HG02885 (cell line): ENCODE measurements at regions not wholly inside any gene's neighbourhood (a gene's known extent, or its start where the extent isn't known, plus 50 kb on each side); places are given as distances from the start of the nearest gene placed in this dataset.
"Not testable (repeated sequence)": the region's sequence is repeated elsewhere in the genome, so short reads cannot be mapped to it uniquely, and the experiment has no call there.

Experiments
- ATAC-seq: cut with Tn5 transposase; IDR thresholded peaks from one replicate; pipeline ENCODE4 v1.9.1; 2021; ENCODE audit warnings: mild to moderate bottlenecking; ENCODE audit not compliant: unreplicated experiment, poor library complexity

- ATAC-seq, result no peak
Measured at GRCh38 chr13:79191501-79191900, 214.6 kb downstream of the RBM26 start.

GRCh38 chr13:79190932-79191331 lies 215.1 kb downstream of the RBM26 start:
- no peak for ATAC-seq

DNA sequence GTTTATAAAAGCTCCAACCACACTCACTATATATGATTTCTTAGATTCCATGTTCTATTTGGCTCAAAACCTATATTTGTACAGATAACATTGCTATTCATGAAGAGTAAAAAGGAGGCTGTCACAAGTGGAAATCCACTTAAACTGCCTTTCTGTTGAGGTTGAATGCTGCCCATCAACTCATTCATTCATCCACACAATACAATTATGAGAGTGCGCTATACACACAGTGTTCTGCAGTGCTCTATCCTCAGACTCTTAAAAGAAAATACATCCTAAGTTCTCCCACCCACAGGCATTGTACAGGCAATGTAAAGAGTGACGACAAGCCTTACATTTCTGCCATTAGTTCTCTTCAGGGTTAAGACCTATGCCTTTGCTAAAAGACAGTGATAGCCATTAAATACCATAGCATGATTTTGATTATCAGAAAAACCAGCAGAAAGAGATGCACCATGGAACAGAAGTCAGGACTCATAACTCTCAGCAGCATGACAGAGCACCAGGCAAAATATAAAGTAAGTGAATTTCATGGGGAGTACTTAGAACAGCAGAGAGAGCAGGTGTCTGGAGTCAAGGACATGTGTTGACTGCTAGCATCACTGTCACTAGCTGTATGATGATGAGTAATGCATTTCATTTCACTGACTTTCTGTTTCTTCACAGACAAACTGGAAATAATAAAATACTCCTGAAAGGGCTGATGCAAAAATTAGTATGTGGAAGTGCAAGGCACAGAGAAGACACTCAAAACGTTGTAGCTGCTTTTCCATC lies 218.0 kb downstream of the RBM26 start:
- peak; percentile 42 for ATAC-seq

- no peak for ATAC-seq
Measured at GRCh38 chr13:79185580-79185979, 220.5 kb downstream of the RBM26 start.

DNA sequence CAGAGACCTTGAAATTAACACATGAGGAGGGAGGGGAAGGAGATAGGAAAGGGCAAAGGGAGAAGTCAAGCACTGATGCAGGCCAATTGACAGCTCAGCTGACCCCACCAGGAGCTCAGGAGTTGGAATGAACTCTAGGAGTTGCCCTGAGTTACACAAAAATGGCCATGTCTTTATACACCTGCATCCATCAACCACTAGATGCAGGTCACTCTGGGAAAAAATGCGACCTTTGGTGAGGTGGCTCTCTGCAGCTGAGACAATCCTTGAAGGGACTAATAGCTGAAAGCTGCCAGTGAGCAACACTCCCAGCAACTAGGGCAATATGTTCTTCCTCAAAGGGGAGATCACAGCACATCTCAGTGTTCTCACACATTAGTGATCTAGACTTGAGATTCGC lies 222.8 kb downstream of the RBM26 start:
- no peak for ATAC-seq

DNA sequence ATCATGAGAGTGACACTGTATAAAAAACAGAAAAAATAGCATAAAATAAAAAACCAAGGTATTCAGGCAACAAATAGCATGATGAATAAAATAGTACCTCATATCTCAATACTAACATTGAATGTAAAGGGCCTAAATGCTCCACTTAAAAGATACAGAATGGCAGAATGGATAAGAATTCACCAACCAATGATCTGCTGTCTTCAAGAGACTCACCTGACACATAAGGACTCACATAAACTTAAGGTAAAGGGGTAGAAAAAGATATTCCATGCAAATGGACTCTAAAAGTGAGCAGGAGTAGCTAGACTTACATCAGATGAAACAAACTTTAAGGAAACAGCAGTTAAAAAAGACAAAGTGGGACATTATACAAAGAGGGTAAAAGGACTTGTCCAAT lies 232.4 kb downstream of the RBM26 start:
- ATAC-seq, result not testable (repeated sequence)

GRCh38 chr13:79172924-79173323 lies 233.1 kb downstream of the RBM26 start:
- not testable (repeated sequence) for ATAC-seq

DNA sequence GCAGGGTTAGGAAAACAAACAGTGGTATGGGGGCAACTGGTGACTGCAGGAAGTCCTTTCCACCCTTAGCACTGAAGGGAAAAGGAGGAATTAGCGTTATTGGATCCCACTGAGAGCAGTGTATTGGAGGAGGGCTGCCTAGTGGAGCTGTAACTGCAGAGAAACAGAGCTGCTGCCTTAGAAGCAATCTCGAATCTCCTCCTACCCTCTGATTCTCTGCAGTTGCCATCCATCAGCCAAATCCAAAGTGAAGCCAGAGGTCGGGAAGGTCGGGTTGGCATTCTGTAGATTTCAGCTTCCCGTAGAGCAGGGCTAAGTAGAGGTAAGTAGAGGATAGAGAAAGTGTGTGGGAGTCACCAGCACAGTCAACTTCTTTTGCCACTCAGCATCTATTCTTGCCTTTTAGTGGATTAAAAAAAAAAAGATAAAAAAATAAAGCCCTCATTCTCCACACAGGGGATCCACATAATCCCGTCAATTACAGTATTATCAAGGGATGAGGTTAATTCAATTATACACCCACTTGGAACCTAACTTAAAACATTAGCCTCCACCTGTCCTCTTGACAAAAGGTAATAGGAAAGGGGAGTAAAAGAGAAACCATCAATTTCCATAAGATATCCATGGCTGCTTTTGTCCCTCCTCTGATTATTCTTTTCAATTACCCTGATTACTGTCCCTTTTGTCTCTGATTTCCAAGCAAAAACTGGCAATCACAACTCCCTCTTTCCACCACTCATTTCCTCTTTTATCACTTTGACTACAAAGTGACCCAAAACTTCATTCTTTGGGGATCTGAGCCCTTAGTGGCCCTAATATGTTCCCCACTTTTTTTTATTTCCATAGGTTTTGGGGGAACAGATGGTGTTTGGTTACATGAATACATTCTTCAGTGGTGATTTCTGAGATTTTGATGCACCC lies 234.7 kb downstream of the RBM26 start:
- no peak for ATAC-seq

DNA sequence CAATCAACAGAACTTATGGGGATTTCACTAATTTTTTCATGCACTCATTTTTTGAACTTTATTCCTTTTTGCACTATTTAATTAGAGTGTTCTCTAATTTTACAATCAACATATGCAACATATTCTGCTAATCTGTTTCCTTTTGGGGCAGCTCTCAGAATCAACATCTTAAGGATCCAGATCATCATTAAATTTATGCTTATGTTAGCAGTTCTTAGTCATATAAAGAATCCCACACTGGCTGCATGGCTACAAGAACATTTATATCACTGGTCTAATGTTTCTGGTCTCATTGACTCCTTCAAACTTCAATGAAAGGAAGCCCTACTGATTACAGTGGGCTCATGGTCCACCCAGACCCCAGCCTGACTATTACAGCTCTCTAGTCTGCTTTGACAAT lies 245.2 kb downstream of the RBM26 start:
- ATAC-seq, result no peak

DNA sequence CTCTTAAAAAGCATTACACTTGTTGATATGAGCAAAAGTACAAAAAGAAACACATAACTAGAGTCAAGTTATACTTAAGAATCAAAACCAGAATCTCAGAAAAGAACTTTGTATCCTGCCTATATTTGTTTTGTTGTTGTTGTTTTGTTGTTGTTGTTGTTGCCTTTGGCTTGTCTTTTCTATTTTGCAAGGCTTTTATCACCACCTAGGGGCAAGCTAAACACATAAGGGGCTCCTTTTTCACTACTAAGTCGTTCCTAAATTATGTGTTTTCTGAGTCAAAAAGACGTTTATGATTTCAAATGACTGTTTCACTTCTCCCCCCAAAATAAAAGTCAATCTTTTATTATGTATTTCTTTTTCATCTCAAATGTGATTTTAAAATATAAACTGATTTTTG lies 250.2 kb downstream of the RBM26 start:
- no peak for ATAC-seq

DNA sequence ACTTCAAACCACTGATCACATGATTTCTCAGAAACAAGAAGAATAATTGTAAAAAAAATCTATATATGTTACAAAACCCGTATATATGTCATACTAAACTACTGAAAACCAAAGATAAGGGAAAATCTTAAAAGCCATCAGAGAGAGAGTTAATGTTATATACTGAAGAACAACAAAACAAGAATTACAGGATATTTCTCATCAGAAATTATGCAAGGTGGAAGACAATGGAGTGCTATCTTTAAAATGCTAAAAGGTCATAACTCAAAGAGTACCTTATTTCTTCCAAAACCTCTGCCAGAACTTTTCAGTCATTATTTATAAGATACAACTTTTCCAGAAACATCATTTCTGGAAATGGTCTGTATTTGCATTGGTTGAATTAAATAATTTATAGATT lies 256.8 kb downstream of the RBM26 start:
- no peak for ATAC-seq

- no peak for ATAC-seq
Measured at GRCh38 chr13:79141082-79141481, 265.0 kb downstream of the RBM26 start.

GRCh38 chr13:79128158-79128557 lies 277.9 kb downstream of the RBM26 start:
- peak; percentile 55 for ATAC-seq

GRCh38 chr13:79126706-79127105 lies 279.3 kb downstream of the RBM26 start:
- ATAC-seq, result no peak

DNA sequence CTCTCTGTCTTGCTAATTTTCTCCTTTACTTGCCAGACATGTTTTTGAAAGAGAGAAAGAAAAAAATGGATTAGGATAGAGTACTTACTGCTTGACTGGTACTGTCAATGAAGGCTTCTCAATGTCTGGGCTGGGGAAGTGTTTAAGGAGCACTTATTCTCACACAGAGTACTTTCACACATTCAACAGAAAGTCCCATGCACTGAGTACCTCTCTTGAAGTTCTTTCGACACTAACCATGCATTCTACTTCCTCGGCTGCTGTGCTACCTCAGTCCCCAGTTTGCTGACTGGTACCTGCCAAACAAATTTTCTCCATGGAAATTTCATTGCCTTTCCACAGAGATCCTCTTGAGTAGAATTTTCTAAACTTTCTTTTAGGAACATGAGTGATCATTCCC lies 281.9 kb downstream of the RBM26 start:
- no peak for ATAC-seq

GRCh38 chr13:79121286-79121685 lies 284.8 kb downstream of the RBM26 start:
- no peak for ATAC-seq

DNA sequence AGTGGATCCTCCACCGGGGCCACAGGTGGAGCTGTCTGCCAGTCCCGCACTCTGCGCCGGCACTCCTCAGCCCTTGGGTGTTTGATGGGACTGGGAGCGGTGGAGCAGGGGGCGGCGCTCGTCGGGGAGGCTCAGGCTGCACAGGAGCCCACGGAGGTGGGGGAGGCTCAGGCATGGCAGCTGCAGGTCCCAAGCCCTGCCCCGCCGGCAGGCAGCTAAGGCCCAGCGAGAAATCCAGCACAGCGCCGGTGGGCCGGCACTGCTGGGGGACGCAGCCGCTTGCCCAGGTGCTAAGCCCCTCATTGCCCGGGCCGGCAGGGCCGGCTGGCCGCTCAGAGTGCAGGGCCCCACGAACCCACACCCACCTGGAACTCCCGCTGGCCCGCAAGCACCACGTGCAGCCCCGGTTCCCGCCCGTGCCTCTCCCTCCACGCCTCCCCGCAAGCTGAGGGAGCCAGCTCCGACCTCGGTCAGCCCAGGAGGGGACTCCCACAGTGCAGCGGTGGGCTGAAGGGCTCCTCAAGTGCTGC lies 286.4 kb downstream of the RBM26 start:
- no peak for ATAC-seq

DNA sequence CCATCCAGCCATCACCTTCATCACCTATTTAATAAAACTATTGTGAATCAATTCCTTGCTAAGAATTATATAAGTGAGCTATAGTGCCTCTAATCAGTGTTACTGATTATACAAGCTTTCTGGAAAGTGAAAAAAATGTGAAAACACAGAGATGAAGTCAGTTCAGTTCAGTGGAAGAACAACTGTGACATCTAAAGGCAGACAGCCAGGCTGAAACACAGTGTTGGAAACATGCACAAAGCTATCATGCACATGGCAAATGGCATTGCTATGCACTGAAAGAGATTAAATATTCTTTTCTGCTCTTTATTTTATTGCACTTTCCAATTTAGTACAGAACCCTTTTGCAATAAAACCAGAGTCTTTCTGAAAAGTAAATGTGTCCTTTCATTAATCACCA lies 294.0 kb downstream of the RBM26 start:
- ATAC-seq, result no peak

DNA sequence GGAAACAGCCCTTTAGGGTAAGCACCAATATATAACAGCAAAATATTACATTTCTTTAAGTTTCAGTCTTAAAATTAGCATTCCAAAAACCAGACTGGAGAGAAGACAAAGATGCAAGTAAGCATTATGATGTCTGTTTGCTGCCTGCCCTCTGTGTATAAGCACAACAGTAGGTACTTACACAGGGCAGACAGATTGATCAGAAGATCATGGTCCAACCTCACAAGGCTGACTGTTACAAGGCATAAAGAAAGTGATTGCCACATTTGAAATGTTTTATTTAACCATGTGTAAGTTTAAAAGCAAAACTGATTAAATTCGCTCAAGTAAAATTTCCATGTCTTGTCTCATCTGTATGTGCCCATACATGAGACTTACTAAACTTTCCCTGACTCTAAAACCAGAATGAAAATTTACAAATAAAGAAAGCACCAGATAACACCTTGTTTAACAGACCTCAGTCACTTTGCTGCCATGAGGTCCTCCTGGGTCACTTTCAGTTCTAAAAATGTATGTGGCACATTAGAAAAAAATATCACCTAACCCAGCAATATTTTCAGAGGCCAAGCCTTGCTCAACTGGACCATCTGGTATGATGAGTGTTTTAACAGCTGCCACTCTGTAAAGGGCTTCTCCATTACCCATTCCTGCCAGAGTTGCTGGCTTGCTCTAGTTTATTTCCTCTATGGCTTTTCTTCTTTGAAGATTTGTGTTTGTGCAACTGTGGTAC lies 297.0 kb downstream of the RBM26 start:
- peak; percentile 77 for ATAC-seq

DNA sequence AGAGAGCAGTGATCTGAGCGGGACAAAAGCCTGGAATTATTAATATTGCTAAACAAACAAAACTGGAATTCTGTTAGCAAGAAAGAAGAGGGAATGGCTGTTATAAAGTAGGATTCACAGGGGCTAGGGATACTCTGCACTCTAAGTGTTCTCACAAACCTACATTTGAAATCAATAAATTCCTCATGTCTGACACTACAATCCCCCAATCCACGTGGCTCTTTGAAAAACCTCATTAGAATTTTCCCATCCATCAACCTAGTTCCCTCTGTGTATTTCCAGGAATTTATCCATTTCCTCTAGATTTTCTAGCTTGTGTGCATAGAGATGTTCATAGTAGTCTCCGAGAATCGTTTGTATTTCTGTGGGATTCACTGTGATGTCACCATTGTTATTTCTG lies 307.5 kb downstream of the RBM26 start:
- no peak for ATAC-seq

DNA sequence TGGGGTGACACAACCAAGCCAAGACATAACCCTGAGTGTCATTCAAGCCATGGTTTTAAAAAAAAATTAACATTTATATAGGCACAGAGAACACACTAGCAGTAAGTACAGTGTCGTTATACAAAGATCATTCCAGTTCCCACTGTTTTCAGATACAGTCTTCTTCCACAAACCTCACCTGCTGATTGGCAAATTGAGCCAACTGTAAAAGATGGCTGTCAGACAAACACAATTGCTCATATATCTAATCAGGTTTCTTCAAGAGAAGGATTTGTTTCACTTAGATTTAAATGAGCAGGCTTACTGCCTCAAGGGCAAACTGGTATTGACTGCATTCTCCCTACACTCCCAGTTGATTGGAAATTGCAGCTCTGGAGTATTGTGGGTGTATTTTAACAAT lies 308.9 kb downstream of the RBM26 start:
- ATAC-seq, result no peak
